AG09309 (cell line): ENCODE measurements at regions not wholly inside any gene's neighbourhood (a gene's known extent, or its start where the extent isn't known, plus 50 kb on each side); places are given as distances from the start of the nearest gene placed in this dataset.
"Not testable (repeated sequence)": the region's sequence is repeated elsewhere in the genome, so short reads cannot be mapped to it uniquely, and the experiment has no call there.

Source experiments
- DNase-seq: peaks from one replicate; pipeline ENCODE4 v3.0.0-alpha.2; 2010; ENCODE audit warnings: low read depth
- H3K4me3 ChIP-seq: 2 replicates; pipeline ENCODE4 v1.5.1; 2011; ENCODE audit warnings: mild to moderate bottlenecking, low read depth, low read length, moderate library complexity; ENCODE audit not compliant: control insufficient read depth
- TF ChIP-seq, protein P1 (sequence below): IDR thresholded peaks from 2 replicates; pipeline ENCODE4 v1.5.1; 2011; ENCODE audit warnings: mild to moderate bottlenecking, low read depth, low read length, inconsistent platforms; ENCODE audit not compliant: insufficient read depth, control insufficient read depth; ENCODE audit errors: missing control alignments

GRCh38 chr3:104178680-104179079, 1188.0 kb upstream of the ALCAM start:
- TF ChIP-seq, protein P1, sequence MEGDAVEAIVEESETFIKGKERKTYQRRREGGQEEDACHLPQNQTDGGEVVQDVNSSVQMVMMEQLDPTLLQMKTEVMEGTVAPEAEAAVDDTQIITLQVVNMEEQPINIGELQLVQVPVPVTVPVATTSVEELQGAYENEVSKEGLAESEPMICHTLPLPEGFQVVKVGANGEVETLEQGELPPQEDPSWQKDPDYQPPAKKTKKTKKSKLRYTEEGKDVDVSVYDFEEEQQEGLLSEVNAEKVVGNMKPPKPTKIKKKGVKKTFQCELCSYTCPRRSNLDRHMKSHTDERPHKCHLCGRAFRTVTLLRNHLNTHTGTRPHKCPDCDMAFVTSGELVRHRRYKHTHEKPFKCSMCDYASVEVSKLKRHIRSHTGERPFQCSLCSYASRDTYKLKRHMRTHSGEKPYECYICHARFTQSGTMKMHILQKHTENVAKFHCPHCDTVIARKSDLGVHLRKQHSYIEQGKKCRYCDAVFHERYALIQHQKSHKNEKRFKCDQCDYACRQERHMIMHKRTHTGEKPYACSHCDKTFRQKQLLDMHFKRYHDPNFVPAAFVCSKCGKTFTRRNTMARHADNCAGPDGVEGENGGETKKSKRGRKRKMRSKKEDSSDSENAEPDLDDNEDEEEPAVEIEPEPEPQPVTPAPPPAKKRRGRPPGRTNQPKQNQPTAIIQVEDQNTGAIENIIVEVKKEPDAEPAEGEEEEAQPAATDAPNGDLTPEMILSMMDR = no peak
- no peak overlapping the region for H3K4me3 ChIP-seq
- DNase-seq = no peak

GRCh38 chr3:104180906-104181305, 1185.8 kb upstream of the ALCAM start:
- DNase-seq = no peak
- no peak overlapping the region for H3K4me3 ChIP-seq
- TF ChIP-seq, protein P1 = no peak

DNA sequence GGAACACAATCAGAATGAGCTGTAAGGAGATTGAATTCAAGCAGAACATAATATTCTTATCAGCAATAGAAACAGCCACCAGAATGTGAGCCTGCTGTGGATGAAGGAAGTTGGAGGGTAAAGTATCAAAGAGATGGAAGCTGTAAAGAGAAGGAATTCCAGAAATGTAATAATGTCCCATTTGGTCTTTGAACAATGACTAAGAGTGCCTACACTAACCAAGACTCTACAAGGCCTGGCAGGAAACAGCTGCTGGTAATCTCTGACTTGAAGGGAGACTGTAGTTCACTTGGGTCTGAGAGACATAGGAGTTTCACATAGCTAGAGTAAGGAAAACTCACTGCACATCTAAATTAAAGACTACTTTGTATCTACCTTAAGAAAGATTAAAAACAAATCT, 1176.0 kb upstream of the ALCAM start:
- no peak overlapping the region for H3K4me3 ChIP-seq
- no peak for DNase-seq
- TF ChIP-seq, protein P1 = no peak

DNA sequence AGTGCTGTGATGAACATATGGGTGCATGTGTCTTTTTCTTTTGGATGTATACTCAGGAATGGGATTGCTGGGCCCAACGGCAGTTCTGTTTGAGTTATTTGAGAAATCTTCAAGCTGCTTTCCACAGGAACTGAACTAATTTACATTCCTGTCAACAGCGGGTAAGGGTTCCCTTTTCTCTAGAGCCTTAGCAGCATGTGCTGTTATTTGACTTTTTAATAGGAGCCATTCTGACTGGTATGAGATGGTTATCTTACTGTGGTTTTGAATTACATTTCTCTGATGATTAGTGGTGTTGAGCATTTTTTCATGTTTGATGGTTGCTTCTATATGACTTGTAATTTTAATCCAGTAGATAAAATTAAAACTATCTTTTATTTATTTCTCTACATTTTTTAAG, 1168.6 kb upstream of the ALCAM start:
- TF ChIP-seq, protein P1 = no peak
- H3K4me3 ChIP-seq = no peak overlapping the region

DNA sequence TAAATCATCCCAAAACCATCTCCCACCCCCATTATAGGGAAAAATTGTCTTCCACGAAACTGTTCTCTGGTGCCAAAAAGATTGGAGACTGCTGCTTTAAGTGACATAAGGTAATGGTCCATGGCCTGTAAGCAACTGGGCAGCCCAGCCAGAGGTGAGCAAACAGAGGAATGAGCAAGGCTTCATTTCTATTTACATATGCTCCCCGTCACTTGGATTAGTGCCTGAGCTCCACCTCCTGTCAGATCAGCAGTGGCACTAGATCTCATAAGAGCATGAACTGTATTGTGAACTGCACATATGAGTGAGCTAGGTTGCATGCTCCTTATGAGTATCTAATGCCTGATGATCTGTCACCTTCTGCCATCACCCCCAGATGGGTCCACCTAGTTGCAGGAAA, 1159.8 kb upstream of the ALCAM start:
- TF ChIP-seq, protein P1 = no peak
- H3K4me3 ChIP-seq = no peak overlapping the region
- DNase-seq = no peak

More for the DNA sequence above, 1168.6 kb upstream of the ALCAM start:
- no peak for DNase-seq

- no peak overlapping the region for H3K4me3 ChIP-seq
- no peak for DNase-seq
- TF ChIP-seq, protein P1 = no peak
These were observed 1152.4 kb upstream of the ALCAM start for GRCh38 chr3:104214277-104214676.

- DNase-seq = no peak
- TF ChIP-seq, protein P1 = no peak
- H3K4me3 ChIP-seq = no peak overlapping the region
These were observed 1151.8 kb upstream of the ALCAM start for GRCh38 chr3:104214937-104215336.

DNA sequence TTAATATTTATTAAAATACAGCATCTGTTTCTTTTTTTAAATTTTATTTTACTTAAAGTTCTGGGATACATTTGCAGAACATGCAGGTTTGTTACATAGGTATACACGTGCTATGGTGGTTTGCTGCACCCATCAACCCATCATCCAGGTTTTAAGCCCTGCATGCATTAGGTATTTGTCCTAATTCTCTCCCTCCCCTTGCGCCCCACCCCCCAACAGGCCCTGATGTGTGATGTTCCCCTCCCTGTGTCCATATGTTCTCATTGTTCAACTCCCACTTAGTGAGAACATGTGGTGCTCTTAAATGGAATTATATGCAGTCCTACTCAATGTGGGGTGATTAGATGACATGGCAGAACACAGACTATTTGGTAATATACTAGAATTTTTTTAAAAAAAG, 1147.7 kb upstream of the ALCAM start:
- not testable (repeated sequence) for DNase-seq, H3K4me3 ChIP-seq
